ENCODE measurements at regions not wholly inside any gene's neighbourhood (a gene's known extent, or its start where the extent isn't known, plus 50 kb on each side); places are given as distances from the start of the nearest gene placed in this dataset.

GRCh38 chr6:73984571-73985210, 288.7 kb downstream of the CD109 start:
- Histone ChIP-seq H3K4me1 (ENCODE audit: control insufficient read depth in 2 of 2, insufficient read depth in 2 of 2, low read length in 2 of 2) (no peaks in the 10 kb centered on the region), H3K79me2 (ENCODE audit: control insufficient read depth, insufficient read depth, low read length) (no peaks in the 10 kb centered on the region), H3K36me3 (replicated peaks in 1 of 2; ENCODE audit: control extremely low read depth in 1 of 2, control insufficient read depth in 1 of 2, extremely low read depth in 1 of 2, insufficient read depth in 2 of 2, low read length in 1 of 2) (no peaks in the 10 kb centered on the region), H3K27me3 (replicated peaks in 1 of 4; ENCODE audit: control extremely low read depth in 1 of 4, control insufficient read depth in 3 of 4, insufficient read depth in 4 of 4, low read length in 3 of 4) (no peaks in the 10 kb centered on the region), H3K27ac (ENCODE audit: low read length in 2 of 2) (no peak overlapping the region), H3K9me3 (ENCODE audit: control extremely low read depth in 1 of 3, control insufficient read depth in 2 of 3, insufficient read depth in 1 of 3, low read length in 2 of 3) (no peaks in the 10 kb centered on the region), H2AFZ (ENCODE audit: insufficient read depth, low read depth, low read length, poor library complexity, severe bottlenecking) (no peak overlapping the region), H3K9ac (ENCODE audit: low read length) (no peak overlapping the region), H3K4me2 (replicated peaks; ENCODE audit: low read depth, low read length, poor library complexity, severe bottlenecking) (no peak overlapping the region), H3K4me3 (ENCODE audit: control extremely low read depth in 1 of 5, extremely low read depth in 1 of 5, insufficient read depth in 1 of 5, low read depth in 2 of 5, low read length in 4 of 5) (no peak overlapping the region), H4K20me1 (ENCODE audit: control insufficient read depth, insufficient read depth, low read length, poor library complexity, severe bottlenecking) (no peaks in the 10 kb centered on the region)
- Mint-ChIP-seq H3K4me3 (no peak overlapping the region), H3K4me1 (no peaks in the 10 kb centered on the region), H3K27me3 (no peaks in the 10 kb centered on the region), H3K9me3 (ENCODE audit: insufficient read depth) (no peaks in the 10 kb centered on the region), H3K27ac (no peak overlapping the region)
- ATAC-seq (ENCODE audit: low read depth) (no peak), DNase-seq (no peak)
- no CpG with 5 or more reads among the region's 2 CpGs for WGBS (ENCODE audit: insufficient coverage)
- POLR2A ChIA-PET = no interaction called here
- TF ChIP-seq EZH2 (IDR thresholded peaks at IDR 0.05; ENCODE audit: borderline replicate concordance, insufficient read depth, low read depth, low read length, poor library complexity, severe bottlenecking) (no peak), CTCF (IDR thresholded peaks at IDR 0.05) (no peak)
- intact Hi-C loops (cut with micrococcal nuclease) = no loop called here
- CTCF ChIA-PET = no interaction called here

- H3K79me2 ChIP-seq (ENCODE audit: control insufficient read depth, insufficient read depth, low read length) = no peaks in the 10 kb centered on the region
- ATAC-seq (ENCODE audit: low read depth) (no peak), DNase-seq (no peak)
- H3K27me3 Mint-ChIP-seq = no peaks in the 10 kb centered on the region
- 100% methylated on average over 2 of the region's 2 CpGs for WGBS (ENCODE audit: insufficient coverage)
- H3K4me3 ChIP-seq (ENCODE audit: control extremely low read depth in 1 of 5, extremely low read depth in 1 of 5, insufficient read depth in 1 of 5, low read depth in 2 of 5, low read length in 4 of 5) = no peak overlapping the region
- H3K9me3 Mint-ChIP-seq (ENCODE audit: insufficient read depth) = no peaks in the 10 kb centered on the region
- H2AFZ ChIP-seq (ENCODE audit: insufficient read depth, low read depth, low read length, poor library complexity, severe bottlenecking) = no peak overlapping the region
- no peak overlapping the region for H3K4me3 Mint-ChIP-seq
- H3K4me1 Mint-ChIP-seq = no peaks in the 10 kb centered on the region
- H3K36me3 ChIP-seq (replicated peaks in 1 of 2; ENCODE audit: control extremely low read depth in 1 of 2, control insufficient read depth in 1 of 2, extremely low read depth in 1 of 2, insufficient read depth in 2 of 2, low read length in 1 of 2) = no peaks in the 10 kb centered on the region
- CTCF ChIA-PET = no interaction called here
- no peaks in the 10 kb centered on the region for H3K4me1 ChIP-seq (ENCODE audit: control insufficient read depth in 2 of 2, insufficient read depth in 2 of 2, low read length in 2 of 2)
- H3K9ac ChIP-seq (ENCODE audit: low read length) = no peak overlapping the region
- H3K27ac ChIP-seq (ENCODE audit: low read length in 2 of 2) = no peak overlapping the region
- H3K27ac Mint-ChIP-seq = no peak overlapping the region
- POLR2A ChIA-PET = no interaction called here
- no peaks in the 10 kb centered on the region for H3K27me3 ChIP-seq (replicated peaks in 1 of 4; ENCODE audit: control extremely low read depth in 1 of 4, control insufficient read depth in 3 of 4, insufficient read depth in 4 of 4, low read length in 3 of 4)
- no peak for TF ChIP-seq EZH2 (IDR thresholded peaks at IDR 0.05; ENCODE audit: borderline replicate concordance, insufficient read depth, low read depth, low read length, poor library complexity, severe bottlenecking)
- no peak for TF ChIP-seq CTCF (IDR thresholded peaks at IDR 0.05)
- H4K20me1 ChIP-seq (ENCODE audit: control insufficient read depth, insufficient read depth, low read length, poor library complexity, severe bottlenecking) = no peaks in the 10 kb centered on the region
- intact Hi-C loops (cut with micrococcal nuclease) = no loop called here
- H3K4me2 ChIP-seq (replicated peaks; ENCODE audit: low read depth, low read length, poor library complexity, severe bottlenecking) = no peak overlapping the region
- no peaks in the 10 kb centered on the region for H3K9me3 ChIP-seq (ENCODE audit: control extremely low read depth in 1 of 3, control insufficient read depth in 2 of 3, insufficient read depth in 1 of 3, low read length in 2 of 3)
These were observed 287.4 kb downstream of the CD109 start for GRCh38 chr6:73983367-73983766.
